ENCODE measurements at regions not wholly inside any gene's neighbourhood (a gene's known extent, or its start where the extent isn't known, plus 50 kb on each side); places are given as distances from the start of the nearest gene placed in this dataset.
A peak's percentile ranks its signal among the peaks of the same experiment; 100 is the strongest.

GRCh38 chr11:128374026-128374425, 213.3 kb downstream of the ETS1 start:
- DNase-seq, result no peak
- intact Hi-C loops (cut with DNase I), result no loop called here
- ATAC-seq (ENCODE audit: poor library complexity), result no peak

- intact Hi-C loops (cut with DNase I), result no loop called here
- DNase-seq (no peak), ATAC-seq (ENCODE audit: poor library complexity) (no peak)
Measured at GRCh38 chr11:128372977-128373376, 214.4 kb downstream of the ETS1 start.

GRCh38 chr11:128367573-128367972, 219.8 kb downstream of the ETS1 start:
- DNase-seq (no peak), ATAC-seq (ENCODE audit: poor library complexity) (no peak)
- intact Hi-C loops (cut with DNase I), result no loop called here

GRCh38 chr11:128365044-128365443, 222.3 kb downstream of the ETS1 start:
- intact Hi-C loops (cut with DNase I), result no loop called here
- DNase-seq (no peak), ATAC-seq (ENCODE audit: poor library complexity) (no peak)

GRCh38 chr11:128361451-128362020, 225.8 kb downstream of the ETS1 start:
- ATAC-seq (ENCODE audit: poor library complexity), result peak; percentile 69
- intact Hi-C loops (cut with DNase I), result loop anchor here (5.0 kb wide), 1 partner anchor 69 kb away; no protein-coding TSS in a partner anchor
- DNase-seq, result no peak

- intact Hi-C loops (cut with DNase I), result no loop called here
- no peak for DNase-seq
- peak; percentile 46 for ATAC-seq (ENCODE audit: poor library complexity)
Measured at GRCh38 chr11:128359515-128359914, 227.8 kb downstream of the ETS1 start.

GRCh38 chr11:128357073-128357472, 230.3 kb downstream of the ETS1 start:
- no peak for ATAC-seq (ENCODE audit: poor library complexity)
- no peak for DNase-seq
- intact Hi-C loops (cut with DNase I), result no loop called here

- intact Hi-C loops (cut with DNase I), result no loop called here
- no peak for DNase-seq
- no peak for ATAC-seq (ENCODE audit: poor library complexity)
Measured at GRCh38 chr11:128355558-128355957, 231.8 kb downstream of the ETS1 start.

GRCh38 chr11:128354476-128354875, 232.9 kb downstream of the ETS1 start:
- DNase-seq (no peak), ATAC-seq (ENCODE audit: poor library complexity) (no peak)
- intact Hi-C loops (cut with DNase I), result no loop called here

GRCh38 chr11:128351168-128351567, 236.2 kb downstream of the ETS1 start:
- no peak for ATAC-seq (ENCODE audit: poor library complexity)
- intact Hi-C loops (cut with DNase I), result no loop called here
- no peak for DNase-seq

GRCh38 chr11:128349650-128350299, 237.6 kb downstream of the ETS1 start:
- intact Hi-C loops (cut with DNase I), result no loop called here
- no peak for ATAC-seq (ENCODE audit: poor library complexity)
- DNase-seq, result no peak

- DNase-seq (no peak), ATAC-seq (ENCODE audit: poor library complexity) (no peak)
- intact Hi-C loops (cut with DNase I), result no loop called here
Measured at GRCh38 chr11:128346804-128347203, 240.6 kb downstream of the ETS1 start.

- DNase-seq, result no peak
- no peak for ATAC-seq (ENCODE audit: poor library complexity)
- intact Hi-C loops (cut with DNase I), result no loop called here
Measured at GRCh38 chr11:128345316-128345715, 242.0 kb downstream of the ETS1 start.

- no peak for DNase-seq
- intact Hi-C loops (cut with DNase I), result no loop called here
- ATAC-seq (ENCODE audit: poor library complexity), result no peak
Measured at GRCh38 chr11:128343870-128344269, 243.5 kb downstream of the ETS1 start.

- ATAC-seq (ENCODE audit: poor library complexity) (no peak), DNase-seq (no peak)
- intact Hi-C loops (cut with DNase I), result no loop called here
Measured at GRCh38 chr11:128343135-128343514, 244.2 kb downstream of the ETS1 start.

GRCh38 chr11:128342511-128343134, 244.7 kb downstream of the ETS1 start:
- peak; percentile 49 for DNase-seq
- peak; percentile 81 for ATAC-seq (ENCODE audit: poor library complexity)
- intact Hi-C loops (cut with DNase I), result no loop called here

- DNase-seq (no peak), ATAC-seq (ENCODE audit: poor library complexity) (no peak)
- intact Hi-C loops (cut with DNase I), result no loop called here
Measured at GRCh38 chr11:128341280-128342248, 245.8 kb downstream of the ETS1 start.

- intact Hi-C loops (cut with DNase I), result no loop called here
- DNase-seq (no peak), ATAC-seq (ENCODE audit: poor library complexity) (no peak)
Measured at GRCh38 chr11:128339792-128340191, 247.6 kb downstream of the ETS1 start.

GRCh38 chr11:128338811-128339210, 248.5 kb downstream of the ETS1 start:
- DNase-seq (no peak), ATAC-seq (ENCODE audit: poor library complexity) (no peak)
- intact Hi-C loops (cut with DNase I), result no loop called here
